OCI-LY3 (cell line): ENCODE measurements at regions not wholly inside any gene's neighbourhood (a gene's known extent, or its start where the extent isn't known, plus 50 kb on each side); places are given as distances from the start of the nearest gene placed in this dataset.

Experiments used
- H2AFZ ChIP-seq: fragments of 200-600, 300-600 bp; shearing (Covaris generic); 2 replicates; pipeline ENCODE4 v1.6.0; 2014; ENCODE audit warnings: antibody characterized with exemption, low read depth, low read length
- H3K27ac ChIP-seq: fragments of 200-600, 300-600 bp; sonication (generic); 2 replicates; pipeline ENCODE4 v1.5.1; 2014; ENCODE audit warnings: mild to moderate bottlenecking, low read length, moderate library complexity, mixed read lengths
- H3K27me3 ChIP-seq: fragments of 200-600, 300-600 bp; sonication (generic); 2 replicates; pipeline ENCODE4 v1.6.1; 2014; ENCODE audit warnings: low read depth, low read length, mixed read lengths
- H3K36me3 ChIP-seq: fragments of 200-600, 300-600 bp; sonication (generic); replicated peaks from 2 replicates; pipeline ENCODE3; 2014; ENCODE audit warnings: low read depth, low read length, mixed read lengths
- H3K4me1 ChIP-seq: fragments of 300-600, 200-600 bp; sonication (generic); 2 replicates; pipeline ENCODE4 v1.6.1; 2014; ENCODE audit warnings: low read length, mixed read lengths
- H3K4me2 ChIP-seq: fragments of 200-600, 300-600 bp; sonication (generic); 2 replicates; pipeline ENCODE4 v1.6.1; 2014; ENCODE audit warnings: low read length, mixed read lengths
- H3K4me3 ChIP-seq: fragments of 300-600, 200-600 bp; sonication (generic); 2 replicates; pipeline ENCODE4 v1.5.1; 2014; ENCODE audit warnings: antibody characterized with exemption, mild to moderate bottlenecking, low read length, moderate library complexity
- H3K79me2 ChIP-seq: fragments of 300-600, 200-600 bp; shearing (Covaris generic); 2 replicates; pipeline ENCODE4 v1.6.1; 2014; ENCODE audit warnings: mild to moderate bottlenecking, low read length, mixed read lengths
- H3K9ac ChIP-seq: fragments of 300-600, 200-600 bp; shearing (Covaris generic); 2 replicates; pipeline ENCODE4 v1.6.0; 2014; ENCODE audit warnings: mild to moderate bottlenecking, low read length, moderate library complexity
- H3K9me3 ChIP-seq: fragments of 200-600, 300-600 bp; shearing (Covaris generic); 2 replicates; pipeline ENCODE4 v1.6.1; 2014; ENCODE audit warnings: low read length, mixed read lengths; ENCODE audit not compliant: insufficient read depth
- H4K20me1 ChIP-seq: fragments of 200-600, 300-600 bp; sonication (generic); 2 replicates; pipeline ENCODE4 v1.6.1; 2016; ENCODE audit warnings: low read length, mixed read lengths; ENCODE audit not compliant: insufficient read depth
- EZH2phosphoT487 ChIP-seq: fragments of 200-600 bp; shearing (Covaris generic); IDR thresholded peaks from 2 replicates; pipeline ENCODE4 v1.6.1; 2018; ENCODE audit warnings: antibody characterized with exemption, mixed run types, low read depth
- TF ChIP-seq, protein P1 (sequence below): fragments of 200-600, 300-600 bp; sonication (generic); IDR thresholded peaks from 2 replicates; pipeline ENCODE4 v1.5.1; 2014; ENCODE audit warnings: antibody characterized with exemption, low read length, low read depth

- no peak overlapping the region for H3K4me3 ChIP-seq
- H3K27ac ChIP-seq, result no peak overlapping the region
- H2AFZ ChIP-seq, result no peak overlapping the region
- no peak overlapping the region for H3K9ac ChIP-seq
- H3K4me2 ChIP-seq, result no peak overlapping the region
- H3K4me1 ChIP-seq, result no peaks in the 10 kb centered on the region
- TF ChIP-seq EZH2phosphoT487, result no peak
- TF ChIP-seq, protein P1, sequence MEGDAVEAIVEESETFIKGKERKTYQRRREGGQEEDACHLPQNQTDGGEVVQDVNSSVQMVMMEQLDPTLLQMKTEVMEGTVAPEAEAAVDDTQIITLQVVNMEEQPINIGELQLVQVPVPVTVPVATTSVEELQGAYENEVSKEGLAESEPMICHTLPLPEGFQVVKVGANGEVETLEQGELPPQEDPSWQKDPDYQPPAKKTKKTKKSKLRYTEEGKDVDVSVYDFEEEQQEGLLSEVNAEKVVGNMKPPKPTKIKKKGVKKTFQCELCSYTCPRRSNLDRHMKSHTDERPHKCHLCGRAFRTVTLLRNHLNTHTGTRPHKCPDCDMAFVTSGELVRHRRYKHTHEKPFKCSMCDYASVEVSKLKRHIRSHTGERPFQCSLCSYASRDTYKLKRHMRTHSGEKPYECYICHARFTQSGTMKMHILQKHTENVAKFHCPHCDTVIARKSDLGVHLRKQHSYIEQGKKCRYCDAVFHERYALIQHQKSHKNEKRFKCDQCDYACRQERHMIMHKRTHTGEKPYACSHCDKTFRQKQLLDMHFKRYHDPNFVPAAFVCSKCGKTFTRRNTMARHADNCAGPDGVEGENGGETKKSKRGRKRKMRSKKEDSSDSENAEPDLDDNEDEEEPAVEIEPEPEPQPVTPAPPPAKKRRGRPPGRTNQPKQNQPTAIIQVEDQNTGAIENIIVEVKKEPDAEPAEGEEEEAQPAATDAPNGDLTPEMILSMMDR, result no peak
- H3K79me2 ChIP-seq, result no peaks in the 10 kb centered on the region
- H3K9me3 ChIP-seq, result no peaks in the 10 kb centered on the region
- no peaks in the 10 kb centered on the region for H3K36me3 ChIP-seq
- H3K27me3 ChIP-seq, result no peaks in the 10 kb centered on the region
- H4K20me1 ChIP-seq, result no peaks in the 10 kb centered on the region
These were observed 198.2 kb upstream of the ARSJ start for GRCh38 chr4:114177628-114178027.

DNA sequence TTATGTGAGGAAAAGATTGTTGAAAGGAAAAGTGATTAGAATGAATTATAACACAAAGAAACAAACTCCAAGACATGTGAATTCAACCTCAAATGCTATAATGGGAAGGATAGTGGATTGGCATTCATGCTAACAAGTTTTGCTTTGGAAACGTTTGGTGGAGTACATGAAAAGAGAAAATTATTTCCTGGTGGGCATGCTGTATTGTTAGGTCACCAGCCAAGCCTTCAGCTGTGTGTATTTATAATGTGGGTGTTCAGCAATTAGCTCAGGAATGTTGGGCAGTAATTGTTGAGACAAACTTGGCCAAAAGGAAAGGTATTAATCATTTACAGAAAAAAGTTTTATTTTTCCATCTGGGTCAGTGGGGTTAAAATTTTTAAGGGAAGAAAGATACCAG is 198.9 kb upstream of the ARSJ start:
- no peak overlapping the region for H3K4me3 ChIP-seq
- TF ChIP-seq, protein P1, result no peak
- no peak for TF ChIP-seq EZH2phosphoT487
- H3K27ac ChIP-seq, result no peak overlapping the region
- H3K79me2 ChIP-seq, result no peaks in the 10 kb centered on the region
- H3K9me3 ChIP-seq, result 0 out of 2 replicates have a peak, but pooled peaks cover 3% of the 10 kb centered on the region
- no peak overlapping the region for H3K9ac ChIP-seq
- H4K20me1 ChIP-seq, result no peaks in the 10 kb centered on the region
- no peak overlapping the region for H3K4me2 ChIP-seq
- no peaks in the 10 kb centered on the region for H3K36me3 ChIP-seq
- H3K4me1 ChIP-seq, result no peaks in the 10 kb centered on the region
- no peak overlapping the region for H2AFZ ChIP-seq
- H3K27me3 ChIP-seq, result no peaks in the 10 kb centered on the region

- Histone ChIP-seq H3K79me2 (no peaks in the 10 kb centered on the region), H2AFZ (peak overlapping the region; percentile 62; the same call in 1 of the 2 replicates), H3K4me2 (peak overlapping the region; percentile 22)
These were observed 201.0 kb upstream of the ARSJ start for GRCh38 chr4:114180481-114180880.

DNA sequence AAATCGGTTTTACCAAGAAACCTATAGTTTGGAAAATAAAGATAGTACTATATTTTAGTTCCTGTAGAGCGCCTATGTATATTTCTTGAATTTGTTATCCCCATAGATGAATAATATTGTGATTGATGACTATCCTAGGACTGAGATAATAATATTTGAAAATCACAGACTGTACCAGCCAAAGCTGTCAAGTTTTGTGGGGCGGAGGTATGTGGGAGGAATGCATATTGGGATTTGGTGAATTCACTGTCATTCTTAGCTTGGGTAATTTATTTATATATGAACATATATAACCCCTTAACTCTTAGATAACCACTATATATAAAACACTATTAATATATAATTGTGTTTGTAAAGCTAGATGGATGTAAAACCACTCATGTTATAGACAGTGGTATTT is 205.5 kb upstream of the ARSJ start:
- no peaks in the 10 kb centered on the region for H3K27me3 ChIP-seq
- H3K9ac ChIP-seq, result no peak overlapping the region
- H3K27ac ChIP-seq, result no peak overlapping the region
- TF ChIP-seq EZH2phosphoT487, result no peak
- TF ChIP-seq, protein P1, result no peak
- no peak overlapping the region for H3K4me2 ChIP-seq
- no peaks in the 10 kb centered on the region for H3K79me2 ChIP-seq
- no peaks in the 10 kb centered on the region for H4K20me1 ChIP-seq
- H3K4me1 ChIP-seq, result no peaks in the 10 kb centered on the region
- H3K9me3 ChIP-seq, result 0 out of 2 replicates have a peak, but pooled peaks cover 3% of the 10 kb centered on the region
- no peaks in the 10 kb centered on the region for H3K36me3 ChIP-seq
- no peak overlapping the region for H3K4me3 ChIP-seq
- H2AFZ ChIP-seq, result no peak overlapping the region

More at GRCh38 chr4:114180481-114180880, 201.0 kb upstream of the ARSJ start:
- Histone ChIP-seq H3K27me3 (no peaks in the 10 kb centered on the region), H3K36me3 (no peaks in the 10 kb centered on the region), H3K9me3 (0 out of 2 replicates have a peak, but pooled peaks cover 3% of the 10 kb centered on the region), H3K4me1 (no peaks in the 10 kb centered on the region), H3K27ac (no peak overlapping the region), H3K9ac (no peak overlapping the region), H3K4me3 (no peak overlapping the region), H4K20me1 (no peaks in the 10 kb centered on the region)
- TF ChIP-seq EZH2phosphoT487, result no peak
- TF ChIP-seq, protein P1, result peak; percentile 78
